Fibroblast of pulmonary artery (primary cell): ENCODE measurements at regions not wholly inside any gene's neighbourhood (a gene's known extent, or its start where the extent isn't known, plus 50 kb on each side); places are given as distances from the start of the nearest gene placed in this dataset.
"Not testable (repeated sequence)": the region's sequence is repeated elsewhere in the genome, so short reads cannot be mapped to it uniquely, and the experiment has no call there.

Source experiments
- DNase-seq: peaks from one replicate; pipeline ENCODE4 v3.0.0-alpha.2; 2010; ENCODE audit warnings: low read depth
- H3K4me3 ChIP-seq: replicated peaks from 2 replicates; pipeline ENCODE4 v1.5.1; 2011; ENCODE audit warnings: low read depth, mild to moderate bottlenecking, control low read depth, low read length, moderate library complexity
- TF ChIP-seq, protein P1 (sequence below): IDR thresholded peaks from 2 replicates; pipeline ENCODE4 v1.5.1; 2011; ENCODE audit warnings: mild to moderate bottlenecking, control low read depth, low read length, inconsistent platforms; ENCODE audit errors: missing control alignments

- H3K4me3 ChIP-seq, result no peak overlapping the region
- DNase-seq, result peak; percentile 11
- TF ChIP-seq, protein P1, sequence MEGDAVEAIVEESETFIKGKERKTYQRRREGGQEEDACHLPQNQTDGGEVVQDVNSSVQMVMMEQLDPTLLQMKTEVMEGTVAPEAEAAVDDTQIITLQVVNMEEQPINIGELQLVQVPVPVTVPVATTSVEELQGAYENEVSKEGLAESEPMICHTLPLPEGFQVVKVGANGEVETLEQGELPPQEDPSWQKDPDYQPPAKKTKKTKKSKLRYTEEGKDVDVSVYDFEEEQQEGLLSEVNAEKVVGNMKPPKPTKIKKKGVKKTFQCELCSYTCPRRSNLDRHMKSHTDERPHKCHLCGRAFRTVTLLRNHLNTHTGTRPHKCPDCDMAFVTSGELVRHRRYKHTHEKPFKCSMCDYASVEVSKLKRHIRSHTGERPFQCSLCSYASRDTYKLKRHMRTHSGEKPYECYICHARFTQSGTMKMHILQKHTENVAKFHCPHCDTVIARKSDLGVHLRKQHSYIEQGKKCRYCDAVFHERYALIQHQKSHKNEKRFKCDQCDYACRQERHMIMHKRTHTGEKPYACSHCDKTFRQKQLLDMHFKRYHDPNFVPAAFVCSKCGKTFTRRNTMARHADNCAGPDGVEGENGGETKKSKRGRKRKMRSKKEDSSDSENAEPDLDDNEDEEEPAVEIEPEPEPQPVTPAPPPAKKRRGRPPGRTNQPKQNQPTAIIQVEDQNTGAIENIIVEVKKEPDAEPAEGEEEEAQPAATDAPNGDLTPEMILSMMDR, result no peak
These were observed 271.0 kb upstream of the ARSJ start for GRCh38 chr4:114250439-114250891.

DNA sequence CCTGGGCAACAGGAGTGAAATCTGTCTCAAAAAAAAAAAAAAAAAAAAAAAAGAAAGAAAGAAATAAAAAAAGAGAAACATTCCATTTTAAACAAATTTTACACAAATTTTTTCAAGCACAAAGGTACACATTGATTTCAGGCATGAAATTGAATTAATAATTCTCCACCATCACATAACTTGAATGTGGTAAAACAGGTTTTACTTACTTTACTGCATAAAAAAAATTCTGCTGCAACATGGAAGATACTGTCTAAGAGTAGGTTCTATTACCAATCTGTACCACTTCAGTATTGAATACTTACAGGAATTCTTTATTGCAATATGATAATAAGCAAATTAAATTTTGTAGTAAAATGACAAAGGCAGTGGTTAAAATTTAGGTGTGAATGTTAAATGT is 271.6 kb upstream of the ARSJ start:
- H3K4me3 ChIP-seq, result no peak overlapping the region
- DNase-seq, result no peak
- TF ChIP-seq, protein P1, result no peak

DNA sequence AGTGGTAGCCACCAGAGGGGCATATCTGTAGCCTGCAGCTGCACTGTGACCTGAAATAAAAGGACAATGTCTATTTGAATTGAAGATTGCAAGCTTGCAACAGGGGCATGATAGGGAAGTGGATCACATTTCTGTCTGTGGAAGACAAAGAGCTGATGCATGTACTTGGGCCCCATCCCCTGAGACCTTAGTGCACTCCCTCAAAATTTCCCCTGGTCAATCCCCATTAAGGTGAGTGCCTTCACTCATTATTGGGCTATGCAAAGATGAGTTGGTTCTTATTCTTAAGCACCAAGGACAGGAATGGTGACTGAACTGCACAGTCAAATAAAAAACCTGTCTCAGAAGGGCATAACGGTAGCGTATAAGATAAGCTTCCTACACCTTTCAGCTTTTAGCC is 273.1 kb upstream of the ARSJ start:
- DNase-seq, result no peak
- TF ChIP-seq, protein P1, result no peak

DNA sequence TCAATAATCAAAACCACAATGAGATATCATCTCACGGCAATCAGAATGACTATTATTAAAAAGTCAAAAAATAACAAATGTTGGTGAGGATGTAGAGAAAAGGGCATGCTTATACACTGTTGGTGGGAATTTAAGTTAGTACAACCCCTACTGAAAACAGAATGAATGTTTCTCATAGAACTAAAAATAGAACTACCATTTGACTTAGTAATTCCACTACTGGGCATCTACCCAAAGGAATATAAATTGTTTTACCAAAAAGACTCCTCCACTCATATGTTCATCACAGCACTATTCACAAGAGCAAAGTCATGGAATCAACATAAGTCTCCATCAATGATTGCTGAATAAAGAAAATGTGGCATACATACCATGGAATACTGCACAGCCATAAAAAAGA is 278.1 kb upstream of the ARSJ start:
- DNase-seq, result peak; percentile 53
- TF ChIP-seq, protein P1, result no peak
- no peak overlapping the region for H3K4me3 ChIP-seq

More for the DNA sequence above, 273.1 kb upstream of the ARSJ start:
- H3K4me3 ChIP-seq, result no peak overlapping the region

GRCh38 chr4:114262421-114262820 is 283.0 kb upstream of the ARSJ start:
- DNase-seq, H3K4me3 ChIP-seq: not testable (repeated sequence)

DNA sequence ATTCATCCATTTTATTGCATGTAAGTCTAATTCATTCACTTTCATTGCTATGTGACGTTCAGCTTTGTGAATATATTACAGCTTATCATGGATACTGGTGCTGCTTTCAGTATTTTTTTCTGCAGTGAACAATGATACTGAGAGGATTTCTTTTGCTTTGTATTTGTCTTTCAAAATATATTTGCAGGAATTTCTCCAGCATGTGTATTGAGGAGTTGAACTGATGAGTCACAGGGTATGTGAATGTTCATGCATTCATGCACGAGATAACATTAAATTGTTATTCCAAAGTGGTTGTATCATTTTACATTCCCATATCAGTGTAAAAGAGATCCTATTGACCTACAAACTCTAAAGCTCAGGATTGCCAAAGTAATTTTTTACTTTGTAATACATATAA is 283.8 kb upstream of the ARSJ start:
- DNase-seq, result peak; percentile 52
- no peak overlapping the region for H3K4me3 ChIP-seq
- TF ChIP-seq, protein P1, result no peak

GRCh38 chr4:114264452-114264851 is 285.0 kb upstream of the ARSJ start:
- no peak for DNase-seq
- TF ChIP-seq, protein P1, result no peak
- H3K4me3 ChIP-seq, result no peak overlapping the region

DNA sequence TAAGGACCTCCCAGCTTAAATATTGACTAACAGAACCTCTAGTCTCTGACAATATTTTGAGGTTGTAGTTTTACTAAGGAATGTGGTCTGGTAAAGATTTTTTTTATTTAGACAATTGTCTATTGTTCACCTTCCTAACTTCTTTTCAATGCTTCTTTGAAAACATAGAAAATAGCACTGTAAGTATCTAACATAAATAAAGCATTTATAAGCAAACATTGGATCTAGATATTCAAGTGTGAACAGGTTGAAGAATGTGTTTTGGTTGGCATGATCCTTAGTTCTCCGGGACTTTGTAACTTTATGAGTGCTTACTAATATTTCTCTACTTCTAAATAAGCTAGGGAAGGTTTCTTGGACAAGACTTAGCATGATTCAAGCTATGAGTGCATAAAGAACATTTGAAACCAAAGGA is 285.4 kb upstream of the ARSJ start:
- H3K4me3 ChIP-seq, result no peak overlapping the region
- TF ChIP-seq, protein P1, result no peak
- DNase-seq, result no peak
